ENCODE measurements at regions not wholly inside any gene's neighbourhood (a gene's known extent, or its start where the extent isn't known, plus 50 kb on each side); places are given as distances from the start of the nearest gene placed in this dataset.

GRCh38 chr4:132540268-132540667, 608.8 kb upstream of the PCDH10 start:
- no peaks in the 10 kb centered on the region; the same call in 1 of the 2 replicates for H3K9me3 ChIP-seq (ENCODE audit: low read length)
- ChIA-PET POLR2A (no interaction called here), CTCF (ENCODE audit: low intra/inter-chr PET ratio, low total read pairs) (no interaction called here)
- H3K36me3 ChIP-seq (replicated peaks in 1 of 2; ENCODE audit: control insufficient read depth in 1 of 2, insufficient read depth in 2 of 2, low read length in 2 of 2), result no peaks in the 10 kb centered on the region
- H3K9ac ChIP-seq (ENCODE audit: insufficient read depth, low read depth, low read length), result no peak overlapping the region
- ATAC-seq (no peak), DNase-seq (ENCODE audit: low spot score) (no peak), FAIRE-seq (no peak)
- no peaks in the 10 kb centered on the region for H3K79me2 ChIP-seq (ENCODE audit: insufficient read depth, low read length)
- BruUV-seq (replicated peaks), result no TSS peak
- H3K27me3 ChIP-seq (ENCODE audit: control insufficient read depth in 1 of 2, insufficient read depth in 2 of 2, low read length in 2 of 2), result no peaks in the 10 kb centered on the region
- H3K4me1 ChIP-seq (ENCODE audit: insufficient read depth, low read length), result no peaks in the 10 kb centered on the region
- no peak overlapping the region for H3K27ac ChIP-seq (ENCODE audit: extremely low read length, insufficient read depth, low read length)
- no peak overlapping the region for H2AFZ ChIP-seq (ENCODE audit: low read length)
- in situ Hi-C loops (cut with HindIII; ENCODE audit: extremely low pct_ligation_motif_present, low pct_unique_long_range_greater_than_20kb), result no loop called here
- H3K4me3 ChIP-seq (replicated peaks in 1 of 3; ENCODE audit: insufficient read depth in 1 of 3, low read depth in 2 of 3, low read length in 3 of 3), result no peak overlapping the region
- TF ChIP-seq POLR2G (IDR thresholded peaks at IDR 0.05; ENCODE audit: low read depth, low read length), result no peak
- no peak for TF ChIP-seq NAIF1 (CRISPR knock-in tag; IDR thresholded peaks at IDR 0.05; ENCODE audit: borderline replicate concordance)
- no peak for TF ChIP-seq ZNF83 (CRISPR knock-in tag; IDR thresholded peaks at IDR 0.05; ENCODE audit: borderline replicate concordance)
- TF ChIP-seq HIC2 (CRISPR knock-in tag; IDR thresholded peaks at IDR 0.05; ENCODE audit: low read depth), result no peak
- no peak for TF ChIP-seq ZNF740 (CRISPR knock-in tag; IDR thresholded peaks at IDR 0.05)
- no peak for TF ChIP-seq KLF6 (CRISPR knock-in tag; IDR thresholded peaks at IDR 0.05)
- TF ChIP-seq ZNF709 (CRISPR knock-in tag; IDR thresholded peaks at IDR 0.05), result no peak
- TF ChIP-seq FOXP1 (IDR thresholded peaks at IDR 0.05), result no peak
- no peak for TF ChIP-seq FOXP1 (CRISPR knock-in tag; IDR thresholded peaks at IDR 0.05)
- no peak for TF ChIP-seq SPEN (CRISPR knock-in tag; IDR thresholded peaks at IDR 0.05; ENCODE audit: low read depth)
- TF ChIP-seq ZNF430 (CRISPR knock-in tag; IDR thresholded peaks at IDR 0.05), result no peak
- no peak for TF ChIP-seq SP2 (CRISPR knock-in tag; IDR thresholded peaks at IDR 0.05)
- no peak for TF ChIP-seq TP53 (CRISPR knock-in tag; conservative IDR thresholded peaks at IDR 0.05)
- no peak for TF ChIP-seq FOXK1 (CRISPR knock-in tag; IDR thresholded peaks at IDR 0.05; ENCODE audit: borderline replicate concordance, low read depth)
- TF ChIP-seq ZNF513 (CRISPR knock-in tag; conservative IDR thresholded peaks at IDR 0.05), result no peak
- TF ChIP-seq ZNF34 (CRISPR knock-in tag; IDR thresholded peaks at IDR 0.05; ENCODE audit: borderline replicate concordance), result no peak
- TF ChIP-seq KDM2A (CRISPR knock-in tag; IDR thresholded peaks at IDR 0.05; ENCODE audit: borderline replicate concordance, low read depth), result no peak
- no peak for TF ChIP-seq ZBTB37 (CRISPR knock-in tag; IDR thresholded peaks at IDR 0.05)
- no peak overlapping the region for H3K4me2 ChIP-seq (ENCODE audit: low read depth, low read length)
- no peaks in the 10 kb centered on the region for H4K20me1 ChIP-seq (ENCODE audit: insufficient read depth, low read length)
- intact Hi-C loops (cut with micrococcal nuclease; ENCODE audit: unreplicated experiment), result no loop called here
- 20% methylated on average over 1 of the region's 1 CpG for WGBS (ENCODE audit: low lambda C conversion rate)

Measured in HepG2 (cell line).